Iris pigment epithelial cell (primary cell): ENCODE measurements at regions not wholly inside any gene's neighbourhood (a gene's known extent, or its start where the extent isn't known, plus 50 kb on each side); places are given as distances from the start of the nearest gene placed in this dataset.

Experiments used
- DNase-seq: peaks from one replicate; pipeline ENCODE4 v3.0.0-alpha.2; 2011; ENCODE audit warnings: low read depth

DNA sequence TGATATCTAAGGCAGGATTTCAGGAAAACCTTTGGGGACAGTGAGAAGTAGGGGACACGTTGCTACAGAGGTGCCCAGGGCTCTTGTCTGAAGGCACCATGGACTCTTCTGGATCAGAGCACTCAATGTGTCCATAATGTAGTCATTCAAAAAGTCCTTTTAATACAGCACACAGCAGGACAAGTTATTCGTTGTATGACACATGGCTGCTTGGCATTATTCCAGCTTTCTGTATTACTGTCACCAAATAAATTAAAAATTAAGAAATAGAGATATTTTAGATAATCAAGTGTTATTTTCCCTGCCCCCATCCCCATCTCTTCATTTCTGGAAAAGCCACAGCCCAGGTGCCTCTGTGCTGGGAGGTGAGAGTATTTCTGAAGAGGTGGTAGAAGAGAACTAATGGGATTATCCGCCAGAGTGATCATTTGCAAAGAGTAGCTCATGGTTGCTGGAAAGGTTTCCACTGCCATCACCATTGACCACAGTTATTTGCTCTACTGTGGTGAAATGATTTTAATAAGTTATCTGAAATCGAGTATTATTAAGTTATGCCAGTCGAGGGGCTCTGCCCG is 83.0 kb downstream of the CXCL12 start:
- no peak for DNase-seq

DNA sequence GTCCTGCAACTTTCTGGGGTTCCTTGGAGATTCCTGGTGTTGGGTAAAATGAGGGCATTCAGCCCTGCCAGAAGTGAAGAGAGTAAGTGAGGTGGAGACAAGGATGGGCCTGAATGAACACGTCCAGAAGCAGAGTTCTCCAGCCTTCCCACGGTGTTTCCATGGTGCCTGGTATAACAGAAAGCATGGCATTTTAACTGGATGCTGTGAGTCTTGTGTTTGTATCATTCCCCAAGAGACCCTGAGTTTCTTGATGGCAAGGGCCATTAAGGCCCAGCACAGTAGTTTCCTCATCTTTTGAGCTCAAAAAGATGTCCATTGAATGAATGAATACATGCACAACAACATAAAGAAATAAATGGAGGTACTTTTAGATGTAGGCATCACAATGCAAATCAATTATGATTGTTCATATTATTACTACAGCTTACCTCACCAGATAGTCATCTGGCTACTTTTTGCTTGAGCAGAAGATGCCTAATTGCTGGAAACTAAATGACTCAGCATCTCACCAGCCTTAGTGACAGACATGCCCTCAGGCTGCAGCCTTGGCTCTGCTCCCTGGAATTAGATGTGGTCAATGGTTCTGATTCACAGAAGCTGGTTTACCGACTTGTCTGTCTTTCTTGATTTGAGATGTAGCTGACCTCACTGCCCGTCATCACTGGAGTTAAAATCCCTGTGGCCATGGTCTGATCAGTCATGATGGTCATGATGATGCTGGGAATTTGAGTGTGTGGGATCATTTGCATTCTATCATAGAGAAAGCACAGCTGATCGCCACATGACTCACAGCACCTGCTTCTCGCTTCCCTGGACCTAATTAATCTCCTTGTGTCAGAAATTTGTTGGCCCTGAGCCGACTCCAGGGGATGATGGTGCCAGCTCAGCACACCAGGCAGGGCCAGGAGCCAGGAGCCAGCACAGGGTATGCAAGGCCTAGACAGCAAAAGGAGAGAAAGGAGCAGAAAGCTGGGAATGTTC is 83.9 kb downstream of the CXCL12 start:
- DNase-seq, result peak; percentile 93

DNA sequence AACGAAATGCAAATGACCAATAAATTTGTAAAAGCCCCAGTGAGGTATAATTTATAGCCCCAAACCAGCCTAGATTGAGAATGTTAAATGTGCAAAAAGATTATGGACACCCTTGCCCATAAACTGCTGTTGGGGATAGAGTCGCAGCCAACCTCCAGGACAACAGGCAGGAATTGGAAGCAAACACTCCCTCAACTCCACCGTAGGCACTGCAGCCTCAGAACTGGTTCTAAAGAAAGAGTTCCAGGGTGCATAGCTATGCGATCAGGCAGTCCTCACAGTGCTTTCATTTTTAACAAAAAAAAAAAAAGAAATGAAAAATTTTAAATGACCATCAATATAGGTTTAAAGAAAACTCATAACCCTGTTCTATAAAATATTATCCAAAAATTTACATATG is 86.2 kb downstream of the CXCL12 start:
- no peak for DNase-seq

DNA sequence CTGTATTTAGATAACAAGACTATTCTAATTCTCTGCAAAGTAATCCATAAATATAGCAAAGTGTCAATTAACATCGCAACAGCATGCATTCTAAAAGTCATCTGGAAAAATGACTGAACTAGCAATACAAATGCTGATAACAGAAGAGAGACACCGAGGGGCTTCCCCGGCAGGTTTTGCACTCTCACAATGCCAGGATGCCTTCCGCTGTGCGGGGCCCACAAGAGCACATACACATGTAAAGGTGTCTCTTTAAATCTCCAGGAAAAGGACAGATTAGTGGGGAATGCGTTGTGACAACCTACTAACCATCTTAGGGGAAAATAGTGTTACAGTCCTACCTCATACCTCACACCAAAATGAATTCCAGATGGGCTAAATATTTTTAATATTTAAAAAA is 86.9 kb downstream of the CXCL12 start:
- no peak for DNase-seq

DNA sequence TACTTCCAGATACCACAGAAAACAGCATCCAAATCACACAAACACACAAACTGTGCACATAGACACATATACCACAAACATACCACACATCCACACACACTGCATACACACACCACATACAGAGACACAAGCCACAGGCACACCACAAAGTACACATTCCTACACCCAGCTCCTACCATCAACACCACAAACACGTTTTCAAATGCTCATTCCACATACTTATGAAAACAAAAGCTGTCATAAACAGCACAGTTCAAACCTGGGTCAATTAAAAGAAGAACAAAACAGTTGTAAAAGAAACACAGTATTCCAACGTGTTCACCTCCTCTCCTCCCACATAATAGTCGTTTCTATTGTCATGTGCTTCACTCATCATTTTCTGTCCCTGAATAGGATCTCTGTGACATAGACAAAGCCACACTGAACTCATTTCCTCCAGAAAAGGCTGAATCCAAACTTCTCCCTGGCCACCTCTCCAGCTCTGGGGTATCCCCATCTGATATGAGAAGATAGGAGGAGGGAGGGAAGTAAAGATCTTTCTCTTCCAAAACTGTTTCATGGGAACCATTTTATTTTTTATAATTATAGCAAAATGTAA is 89.2 kb downstream of the CXCL12 start:
- DNase-seq, result peak; percentile 62

DNA sequence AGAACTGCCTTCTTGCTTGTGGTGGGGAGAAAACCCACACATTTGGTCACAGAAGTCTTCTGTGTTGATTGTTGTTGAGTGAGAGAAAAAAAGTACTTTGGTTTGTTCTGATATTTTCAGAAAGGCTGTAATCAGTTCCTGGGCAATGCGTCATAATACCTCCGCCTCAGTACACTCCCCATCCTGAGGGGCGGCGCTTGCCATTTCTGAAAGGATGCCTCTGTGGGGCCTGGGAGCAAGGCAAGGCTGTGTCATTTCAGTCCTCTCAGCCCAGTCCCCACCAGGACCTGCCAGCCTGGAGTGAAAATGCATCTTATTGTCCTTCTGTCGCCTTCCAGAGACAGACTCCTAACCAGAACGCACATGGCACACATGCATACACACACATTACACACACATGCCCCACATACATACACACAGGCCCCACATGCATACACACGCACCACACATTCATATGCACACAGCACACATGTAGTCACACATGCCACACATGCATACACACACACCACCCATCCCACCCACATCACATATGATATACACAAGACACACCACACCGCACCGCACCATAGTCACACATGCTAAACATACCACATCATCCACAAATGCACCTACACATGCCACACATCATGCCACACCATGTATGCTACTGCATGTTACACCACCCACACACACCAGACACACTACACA is 90.0 kb downstream of the CXCL12 start:
- DNase-seq, result no peak

DNA sequence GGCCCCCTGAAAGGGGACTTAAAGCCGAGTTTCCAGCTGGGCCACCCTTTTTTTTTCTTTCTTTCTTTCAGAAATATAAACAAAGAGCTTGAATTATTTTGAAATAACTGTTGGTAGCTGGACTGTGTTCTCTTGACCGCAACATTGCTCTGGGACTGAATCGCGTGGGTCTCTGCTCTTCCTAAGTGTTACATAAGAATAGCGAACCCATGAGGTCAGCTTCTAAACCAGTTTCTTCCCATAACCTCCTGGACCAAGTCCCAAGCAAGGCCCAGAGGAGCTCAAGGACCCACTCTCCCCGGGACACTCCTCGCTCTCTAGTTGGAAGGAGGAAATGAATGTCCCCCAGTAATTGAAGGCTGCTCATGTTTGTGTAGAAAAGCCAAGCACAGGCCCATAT is 91.1 kb downstream of the CXCL12 start:
- peak; percentile 48 for DNase-seq

DNA sequence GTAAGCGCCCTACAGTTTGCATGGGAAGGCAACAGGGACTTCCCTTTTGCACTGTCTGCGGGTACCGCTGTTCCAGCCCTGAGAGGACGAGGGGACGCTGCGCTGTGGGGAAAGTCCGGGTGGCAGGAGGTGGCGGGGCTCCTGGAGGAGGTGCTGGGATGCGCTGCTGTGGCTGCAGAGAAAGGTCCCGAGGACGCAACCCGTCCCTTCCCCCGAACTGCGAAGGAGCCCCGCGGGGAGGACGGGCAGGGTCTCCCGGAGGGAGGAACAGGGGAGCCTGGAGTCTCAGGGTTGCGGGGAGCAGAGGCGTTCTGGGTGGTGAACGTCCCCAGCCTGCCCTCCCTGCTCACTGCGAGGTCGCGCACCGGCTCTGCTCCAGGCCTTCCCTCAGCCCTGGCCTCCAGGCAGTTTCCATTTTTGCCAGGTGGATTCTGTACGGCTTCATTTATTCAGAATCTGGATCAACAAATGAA is 91.6 kb downstream of the CXCL12 start:
- no peak for DNase-seq

DNA sequence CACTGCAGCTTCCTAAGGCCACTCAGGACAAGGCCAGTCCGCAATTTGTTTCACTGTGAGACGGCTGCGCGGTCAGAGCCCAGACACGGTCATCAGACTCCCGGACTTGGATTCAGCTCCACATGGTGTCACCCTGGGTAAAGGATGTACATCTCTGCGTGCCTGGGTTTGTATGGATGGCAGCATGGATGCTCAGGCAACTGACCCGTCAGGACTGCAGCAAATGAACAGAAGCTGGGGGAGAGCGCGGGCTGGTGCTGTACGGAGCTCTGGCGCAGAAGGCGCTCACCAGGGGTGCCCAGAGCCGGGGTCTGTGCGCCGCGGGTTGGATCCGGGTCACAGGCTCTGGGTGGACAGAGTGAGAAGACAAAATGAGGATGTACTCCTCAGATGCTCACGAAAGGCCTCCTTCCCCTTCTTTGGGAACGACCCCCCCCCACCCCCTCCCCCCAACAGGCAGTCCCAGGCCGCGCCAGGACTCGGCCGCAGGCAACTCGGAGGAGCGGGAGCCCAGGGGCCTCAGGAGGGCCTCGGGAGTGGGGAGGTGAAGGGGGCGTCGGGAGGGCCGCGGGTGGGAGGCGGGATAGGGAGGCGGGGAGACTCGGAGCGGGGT is 92.4 kb downstream of the CXCL12 start:
- DNase-seq, result no peak

DNA sequence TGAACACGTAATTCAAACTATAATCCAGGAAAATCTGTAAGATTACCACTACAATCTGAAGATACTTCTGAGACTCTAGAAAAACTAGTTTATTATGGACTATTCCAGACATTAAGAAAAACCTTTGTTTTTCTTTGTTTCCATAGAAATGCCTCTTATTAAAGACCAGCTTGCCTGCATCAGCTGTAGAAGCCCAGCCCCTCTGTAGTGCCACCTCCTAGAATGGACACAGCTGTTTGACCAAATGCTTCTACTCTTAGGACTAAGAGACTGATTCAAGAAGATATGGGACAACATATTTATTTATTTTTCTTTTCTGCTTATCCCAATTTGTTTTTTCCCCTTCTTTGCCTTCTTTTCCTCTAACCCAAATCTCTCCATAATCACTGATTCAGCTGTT is 93.8 kb downstream of the CXCL12 start:
- no peak for DNase-seq

DNA sequence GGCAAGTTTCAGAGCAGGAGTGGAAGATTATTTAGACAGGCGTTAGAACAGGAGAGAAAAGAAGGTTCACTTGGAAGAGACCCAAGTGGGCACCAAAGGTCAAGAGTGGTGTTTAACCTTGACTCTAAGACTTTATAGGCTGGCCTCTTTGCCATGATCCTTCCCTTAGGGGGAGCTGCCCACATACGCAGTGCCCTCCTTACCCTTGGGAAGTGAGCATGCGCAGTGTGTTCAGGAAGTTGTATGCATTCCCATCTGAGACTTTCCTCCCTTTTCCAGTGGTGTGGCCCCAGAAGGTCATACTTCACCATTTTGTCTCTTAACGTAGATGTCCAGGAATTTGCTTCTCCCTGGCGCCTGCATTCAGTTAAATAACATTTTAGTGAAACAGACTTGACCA is 95.8 kb downstream of the CXCL12 start:
- no peak for DNase-seq

DNA sequence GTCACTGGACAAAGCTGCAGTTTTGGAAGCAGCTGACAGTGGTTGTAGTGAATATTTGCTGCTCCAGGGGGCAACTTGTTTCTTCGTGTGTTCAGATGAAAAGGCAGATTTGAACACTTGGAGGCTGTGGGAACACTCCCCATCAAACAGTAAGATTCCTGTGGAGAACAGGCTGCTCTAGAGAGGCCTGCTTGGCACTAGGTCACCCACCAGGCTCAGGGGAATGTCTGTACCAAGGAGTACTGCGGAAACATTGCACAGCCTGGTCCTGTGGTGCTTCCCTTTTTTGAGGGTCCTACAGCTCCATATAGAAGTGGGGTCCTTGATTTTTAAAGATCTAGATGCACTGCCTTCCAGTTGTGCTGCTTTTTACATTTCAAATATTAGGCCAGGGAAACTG is 97.5 kb downstream of the CXCL12 start:
- DNase-seq, result no peak

DNA sequence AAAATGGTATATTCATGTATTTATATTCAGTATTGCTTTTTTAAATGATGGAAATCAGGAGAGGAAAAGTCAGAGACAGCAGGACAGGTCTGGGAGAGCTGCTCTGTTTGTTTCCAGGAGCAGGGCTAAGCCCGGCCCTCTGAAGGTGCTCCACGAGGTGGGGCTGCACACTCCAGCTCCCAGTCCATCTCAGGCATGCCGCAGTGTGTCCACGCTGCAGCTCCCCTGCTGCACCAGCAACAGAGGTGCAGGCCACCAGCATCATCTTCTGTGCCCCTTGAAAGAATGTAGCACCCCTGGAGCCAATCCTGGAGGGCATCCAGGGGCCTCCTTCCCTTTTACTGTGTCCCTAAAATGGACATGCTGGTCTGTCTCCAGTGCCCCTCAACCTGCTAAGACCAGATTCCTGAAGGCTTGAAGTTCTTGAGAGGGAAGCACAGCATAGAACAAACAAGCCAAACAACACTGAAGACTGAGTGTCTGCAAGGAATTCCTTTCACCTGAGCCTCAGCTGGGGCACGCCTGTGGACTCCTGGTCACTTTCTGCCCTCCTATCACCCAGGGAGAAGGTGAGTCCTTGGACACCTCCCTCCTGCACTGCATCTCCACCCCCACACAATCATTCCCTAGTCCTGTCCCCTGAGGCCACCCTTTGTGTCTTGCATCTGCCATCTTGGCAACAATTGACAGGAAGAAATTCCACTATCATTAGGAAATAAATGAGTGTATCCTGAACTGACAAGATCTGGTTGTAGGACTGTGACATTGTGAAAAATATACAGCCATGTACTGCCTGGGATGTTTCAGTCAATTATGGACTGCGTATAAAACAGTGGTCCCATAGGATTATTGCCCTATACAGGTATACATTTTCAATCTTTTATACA is 100.5 kb downstream of the CXCL12 start:
- DNase-seq, result no peak

DNA sequence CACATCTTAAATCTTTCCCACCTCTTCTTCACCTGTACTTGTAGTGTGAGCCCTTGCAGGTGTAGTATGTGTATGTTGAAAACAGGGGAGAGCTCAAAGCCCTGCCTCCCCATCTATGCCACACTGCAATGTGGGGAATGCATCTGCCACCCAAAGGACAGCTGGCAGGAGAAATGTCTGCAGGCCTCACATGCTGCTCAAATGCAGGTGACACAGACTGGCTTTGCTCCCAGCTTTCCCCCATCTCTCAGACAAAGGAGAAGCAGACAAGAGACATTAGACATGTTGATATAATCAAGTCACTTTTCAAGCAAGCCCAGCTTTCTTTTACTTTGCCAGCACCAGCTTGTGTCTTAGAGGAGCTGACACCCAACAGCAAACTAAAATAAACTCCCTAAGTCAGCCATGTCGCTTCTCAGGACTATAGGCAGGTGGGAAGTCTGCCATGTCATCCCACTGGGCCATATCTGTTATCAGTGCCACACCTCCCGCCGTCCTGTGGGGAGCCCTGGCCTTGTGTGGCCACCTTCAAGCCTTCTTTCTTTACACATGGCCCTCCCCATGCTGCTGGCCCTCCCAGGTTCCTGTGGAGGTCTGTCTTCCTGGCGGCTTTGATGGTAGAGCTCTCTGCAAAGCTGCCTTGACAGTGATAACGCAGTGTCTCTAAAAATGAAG is 102.1 kb downstream of the CXCL12 start:
- no peak for DNase-seq

DNA sequence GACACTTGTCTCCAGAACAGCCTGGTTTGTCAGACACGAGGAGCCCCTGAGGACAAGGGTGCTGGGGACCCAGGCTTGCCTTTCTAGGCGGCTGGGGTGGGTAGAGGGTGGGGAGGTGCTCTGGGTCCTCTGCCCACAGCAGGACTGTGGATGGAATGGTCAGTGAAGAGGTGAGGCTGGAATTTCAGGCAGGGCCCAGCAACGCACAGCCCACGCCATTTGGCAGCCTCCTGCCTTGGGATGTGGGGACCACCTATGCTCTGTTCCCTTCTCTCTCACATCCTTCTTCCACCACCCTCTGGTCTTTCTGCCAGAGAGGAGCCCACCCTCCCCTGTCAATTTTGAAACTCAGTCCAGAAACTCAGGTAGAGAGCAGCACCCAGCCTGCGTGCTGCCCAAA is 103.2 kb downstream of the CXCL12 start:
- no peak for DNase-seq

DNA sequence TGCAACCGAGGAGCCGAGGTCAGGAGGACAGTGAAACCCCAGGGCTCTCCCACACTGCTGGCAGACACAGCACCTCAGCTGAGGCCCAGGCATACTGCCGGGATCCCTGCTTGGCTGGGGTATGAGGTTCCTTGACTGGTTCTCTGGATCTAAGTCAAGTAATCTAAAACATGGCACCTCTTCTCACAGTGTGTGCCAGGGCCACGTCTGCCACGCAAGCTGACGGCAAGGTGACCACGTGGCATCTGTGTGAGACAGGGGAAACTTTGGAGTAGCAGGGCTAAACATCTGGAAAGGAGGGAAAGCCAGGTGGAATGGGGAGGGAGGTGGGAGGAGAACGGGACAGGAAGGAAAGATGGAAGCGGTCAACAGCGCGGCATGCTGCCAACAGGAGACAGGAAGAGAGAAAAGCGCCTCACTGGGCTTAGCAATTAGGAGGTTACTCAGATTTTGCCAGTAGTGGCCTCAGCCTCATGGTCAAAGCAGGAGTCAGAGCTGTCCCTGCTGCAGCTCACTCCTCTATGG is 103.7 kb downstream of the CXCL12 start:
- DNase-seq, result no peak

DNA sequence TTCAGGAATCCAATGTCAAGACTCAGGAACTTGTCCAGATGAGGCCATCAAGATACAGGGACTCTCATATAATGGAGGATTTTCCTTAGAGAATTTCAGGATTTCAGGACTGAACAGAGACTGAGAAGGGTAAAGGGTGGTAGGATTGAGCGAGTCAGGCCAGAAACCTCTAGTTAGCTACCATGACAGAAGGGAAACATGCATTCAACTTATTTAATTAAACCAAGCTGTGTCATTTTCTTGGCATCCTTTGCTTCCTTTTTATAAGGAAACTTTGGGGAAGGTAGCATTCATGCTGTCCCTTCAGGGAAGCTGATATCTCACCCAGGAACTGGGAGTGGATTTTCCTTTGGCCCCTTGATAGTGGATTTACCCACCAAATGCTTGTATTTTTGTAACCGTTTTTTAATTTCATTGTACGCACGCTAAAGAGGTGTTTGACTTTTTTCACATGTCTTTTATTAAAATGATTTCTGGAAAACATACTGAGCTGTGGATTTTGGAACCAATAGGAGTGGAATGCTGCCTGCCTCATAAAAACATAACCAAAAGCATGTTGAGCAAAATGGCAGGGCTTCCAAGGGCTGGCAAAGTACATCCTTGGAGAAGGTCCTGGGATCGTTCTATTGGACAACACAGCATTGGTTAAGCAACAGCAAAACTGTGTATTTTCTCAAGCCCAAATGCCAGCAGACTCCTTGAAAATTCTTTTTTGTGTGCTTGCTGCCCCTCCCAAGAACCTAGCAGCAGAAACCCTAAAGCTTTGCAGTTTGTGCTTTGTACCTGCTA is 104.5 kb downstream of the CXCL12 start:
- DNase-seq, result no peak

DNA sequence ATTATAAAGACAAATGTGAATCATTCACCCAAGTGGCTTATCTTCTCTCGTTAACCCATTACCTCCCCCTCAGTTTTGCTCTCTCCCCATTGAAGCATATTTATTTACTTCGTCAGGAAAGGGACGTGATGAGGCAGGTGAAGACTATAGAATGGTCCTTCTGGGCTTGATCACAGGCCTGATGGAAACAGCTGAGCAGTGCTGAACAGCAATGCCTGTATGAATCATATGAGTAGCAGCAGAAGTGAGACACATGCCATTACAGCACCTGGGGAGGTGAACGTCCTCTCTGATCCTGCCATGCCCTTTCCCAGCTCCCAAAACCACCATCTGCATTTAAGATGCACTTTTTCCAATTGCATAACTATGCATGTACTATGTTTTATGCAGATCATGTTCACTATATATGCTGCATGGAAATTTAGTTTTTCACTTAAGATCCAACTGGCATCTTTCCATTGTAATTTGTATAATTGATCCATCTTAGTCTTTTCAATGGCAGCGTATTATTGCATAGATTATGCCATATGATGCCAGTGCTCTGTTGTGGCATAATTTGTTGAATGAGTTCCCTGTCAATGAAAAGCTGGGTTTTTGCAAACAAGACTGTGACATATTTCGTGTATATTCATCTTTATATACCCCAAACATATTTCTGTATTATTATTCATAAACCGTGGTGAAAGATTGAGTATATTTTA is 105.3 kb downstream of the CXCL12 start:
- no peak for DNase-seq

DNA sequence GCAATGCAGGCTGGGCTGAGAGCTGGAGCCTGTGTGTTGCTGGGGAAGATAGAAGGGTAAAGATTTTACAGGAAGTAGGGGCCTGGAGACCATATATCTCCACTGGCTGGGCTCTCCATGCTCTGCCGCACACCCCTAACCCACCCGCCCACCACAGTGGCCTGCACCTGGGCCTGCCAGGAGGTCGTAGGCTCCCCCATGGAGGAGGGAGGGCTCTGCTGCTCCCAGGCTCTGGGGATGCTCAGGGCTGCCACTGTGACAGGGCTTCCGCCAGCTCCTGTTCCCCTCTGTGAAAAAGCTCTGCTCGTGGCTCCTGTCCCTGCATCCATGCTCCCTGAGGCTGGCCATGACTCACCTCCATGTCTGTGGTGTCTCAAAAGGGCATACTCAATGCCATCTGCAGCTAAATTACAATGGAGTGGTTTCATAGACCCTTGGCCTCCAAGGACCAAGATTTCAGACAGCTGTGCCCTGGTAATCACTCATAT is 106.0 kb downstream of the CXCL12 start:
- DNase-seq, result no peak
